ENCODE measurements at regions not wholly inside any gene's neighbourhood (a gene's known extent, or its start where the extent isn't known, plus 50 kb on each side); places are given as distances from the start of the nearest gene placed in this dataset.

DNA sequence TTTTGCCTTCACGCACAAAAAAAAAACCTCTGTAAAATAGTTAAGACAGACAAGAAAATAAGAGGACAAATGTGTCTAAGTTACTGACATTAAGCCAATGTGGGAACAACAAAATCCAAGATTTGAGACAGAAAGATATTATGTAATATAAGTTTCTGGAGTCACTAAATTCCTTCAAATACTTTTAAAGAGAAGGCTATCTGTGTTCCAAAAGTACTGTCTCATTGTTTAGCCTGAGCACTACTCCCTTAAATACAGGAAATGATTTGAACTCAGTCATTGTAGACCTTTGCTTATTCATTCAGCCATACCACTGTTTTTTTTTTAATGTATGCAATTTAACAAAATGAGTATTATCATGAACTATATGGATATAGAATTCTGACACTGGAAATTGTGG, 82.7 kb upstream of the KITLG start:
- DNase-seq, result no peak

DNA sequence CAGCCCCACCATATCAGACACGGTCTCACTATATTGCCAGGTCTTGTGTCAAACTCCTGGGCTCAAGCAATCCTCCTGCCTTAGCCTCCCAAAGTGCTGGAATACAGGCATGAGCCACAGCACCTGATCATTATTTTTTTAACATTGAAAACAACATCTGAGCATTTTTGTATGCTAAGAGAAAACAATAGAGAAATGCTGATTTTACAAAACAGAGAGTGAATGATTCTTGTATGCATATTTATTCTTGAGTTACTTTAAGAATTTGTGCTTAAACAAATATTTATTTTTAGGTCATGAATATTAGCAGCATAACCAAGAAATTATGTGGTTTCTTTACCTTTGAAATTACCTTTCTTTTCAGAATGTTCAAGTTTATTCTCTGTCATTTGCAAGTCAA, 81.8 kb upstream of the KITLG start:
- DNase-seq, result no peak

DNA sequence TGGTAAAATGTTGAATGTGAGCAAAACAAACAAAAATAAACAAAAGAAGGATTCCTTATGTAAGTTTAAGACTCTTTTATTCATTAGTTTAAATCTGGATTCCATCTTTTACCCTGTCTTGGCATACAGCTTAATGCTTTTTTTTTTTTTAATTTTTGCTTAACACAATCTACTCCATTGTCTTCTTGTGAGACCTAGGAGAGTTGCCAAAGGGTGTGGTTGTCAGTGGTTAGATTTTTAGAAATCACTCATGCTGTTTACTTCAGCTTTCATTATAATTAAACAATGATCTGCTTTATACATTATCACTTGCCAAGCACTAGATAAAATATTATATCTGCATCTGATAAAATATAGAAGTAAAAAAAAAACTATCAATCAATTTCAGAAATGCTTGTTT, 77.7 kb upstream of the KITLG start:
- no peak for DNase-seq

- DNase-seq, result no peak
Measured at GRCh38 chr12:88650715-88651114, 70.4 kb upstream of the KITLG start.

DNA sequence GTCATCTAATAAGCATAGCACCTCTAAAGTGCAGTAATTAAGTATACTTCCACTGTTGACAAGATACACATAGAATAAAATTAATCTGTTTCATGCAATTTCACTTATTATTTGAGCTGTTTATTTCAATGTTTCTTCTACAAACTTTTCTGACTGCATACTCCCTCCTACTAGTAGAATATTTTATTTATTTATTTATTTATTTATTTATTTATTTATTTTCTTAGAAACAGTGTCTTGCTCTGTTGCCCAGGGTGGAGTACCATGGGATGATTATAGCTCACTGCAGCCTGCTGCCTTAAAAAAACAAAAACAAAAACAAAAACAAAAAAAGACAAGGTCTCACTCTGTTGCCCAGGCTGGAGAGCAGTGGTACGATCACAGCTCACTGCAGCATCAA, 68.4 kb upstream of the KITLG start:
- no peak for DNase-seq

- no peak for DNase-seq
Measured at GRCh38 chr12:88646824-88647223, 66.6 kb upstream of the KITLG start.

- no peak for DNase-seq
Measured at GRCh38 chr12:88645816-88646215, 65.5 kb upstream of the KITLG start.

GRCh38 chr12:88644946-88645702, 64.9 kb upstream of the KITLG start:
- no peak for DNase-seq

- DNase-seq, result no peak
Measured at GRCh38 chr12:88643685-88644084, 63.4 kb upstream of the KITLG start.

- DNase-seq, result no peak
Measured at GRCh38 chr12:88642675-88643431, 62.6 kb upstream of the KITLG start.

- no peak for DNase-seq
Measured at GRCh38 chr12:88638966-88639760, 58.9 kb upstream of the KITLG start.

- no peak for DNase-seq
Measured at GRCh38 chr12:88638388-88638787, 58.1 kb upstream of the KITLG start.

- DNase-seq, result no peak
Measured at GRCh38 chr12:88634008-88634407, 53.7 kb upstream of the KITLG start.

DNA sequence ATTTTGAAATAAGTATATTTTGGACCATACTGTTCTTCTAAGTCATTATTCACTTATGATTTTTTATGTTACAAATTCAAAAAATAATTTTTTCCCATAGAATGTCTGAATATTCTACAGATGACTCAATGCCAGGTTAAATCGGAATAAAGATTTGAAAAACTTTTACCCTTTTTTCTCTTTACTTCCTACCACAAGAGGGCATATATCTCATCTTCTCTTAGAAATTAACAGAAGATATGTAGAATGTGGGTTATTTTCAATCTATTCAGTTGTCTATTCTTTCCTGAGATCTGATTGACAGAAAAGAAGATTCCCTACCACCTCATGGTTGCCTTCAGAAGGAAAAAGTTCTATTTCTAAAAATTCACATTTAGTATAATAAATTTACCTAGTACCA, 53.0 kb upstream of the KITLG start:
- no peak for DNase-seq

GRCh38 chr12:88630561-88630960, 50.3 kb upstream of the KITLG start:
- no peak for DNase-seq
